Neuronal stem cell (in vitro differentiated cells): ENCODE measurements at regions not wholly inside any gene's neighbourhood (a gene's known extent, or its start where the extent isn't known, plus 50 kb on each side); places are given as distances from the start of the nearest gene placed in this dataset.
A peak's percentile ranks its signal among the peaks of the same experiment; 100 is the strongest.

Experiments
- DNase-seq: peaks from one replicate; pipeline ENCODE4 v3.0.0-alpha.2; 2013; ENCODE audit warnings: low spot score
- H2AFZ ChIP-seq: one replicate; pipeline ENCODE4 v1.6.1; 2013; ENCODE audit warnings: mild to moderate bottlenecking, low read length, inconsistent platforms
- H2AK5ac ChIP-seq: 2 replicates; pipeline ENCODE4 v1.6.1; 2013; ENCODE audit warnings: low read depth, mild to moderate bottlenecking, inconsistent platforms, low read length, moderate library complexity, mixed read lengths
- H2BK120ac ChIP-seq: 2 replicates; pipeline ENCODE4 v1.6.1; 2013; ENCODE audit warnings: low read depth, mild to moderate bottlenecking, inconsistent platforms, low read length, moderate library complexity, mixed read lengths
- H2BK12ac ChIP-seq: one replicate; pipeline ENCODE4 v1.6.1; 2013; ENCODE audit warnings: low read length, inconsistent platforms
- H2BK15ac ChIP-seq: 2 replicates; pipeline ENCODE4 v1.6.1; 2013; ENCODE audit warnings: mild to moderate bottlenecking, low read length, inconsistent platforms, mixed read lengths
- H2BK5ac ChIP-seq: one replicate; pipeline ENCODE4 v1.6.1; 2013; ENCODE audit warnings: inconsistent platforms, mild to moderate bottlenecking, low read length, moderate library complexity
- H3K14ac ChIP-seq: one replicate; pipeline ENCODE4 v1.6.1; 2013; ENCODE audit warnings: low read length, inconsistent platforms
- H3K18ac ChIP-seq: 2 replicates; pipeline ENCODE4 v1.6.1; 2013; ENCODE audit warnings: low read length, inconsistent platforms
- H3K23ac ChIP-seq: 2 replicates; pipeline ENCODE4 v1.6.1; 2013; ENCODE audit warnings: low read depth, mild to moderate bottlenecking, mixed read lengths, low read length, inconsistent platforms; ENCODE audit not compliant: poor library complexity
- H3K27ac ChIP-seq: replicated peaks from 3 replicates; pipeline ENCODE4 v1.5.1; 2013; ENCODE audit warnings: low read length, inconsistent platforms
- H3K27me3 ChIP-seq, 3 experiments: 2 replicates each; pipeline ENCODE4 v1.6.1; 2013; ENCODE audit warnings: low read length in 3 of 3, mild to moderate bottlenecking in 2 of 3, inconsistent platforms in 1 of 3, low read depth in 1 of 3, mixed read lengths in 1 of 3, moderate library complexity in 1 of 3; ENCODE audit not compliant: control insufficient read depth in 3 of 3, insufficient read depth in 3 of 3
- H3K36me3 ChIP-seq, 2 donors: replicated peaks in 1 of 2; 2 replicates each; pipeline ENCODE4 v1.6.1; 2013; ENCODE audit warnings: low read length in 2 of 2; ENCODE audit not compliant: control insufficient read depth in 2 of 2, insufficient read depth in 2 of 2
- H3K4ac ChIP-seq: 2 replicates; pipeline ENCODE4 v1.6.1; 2013; ENCODE audit warnings: inconsistent platforms, mild to moderate bottlenecking, low read length, moderate library complexity
- H3K4me1 ChIP-seq, 2 donors: 1 replicate in 1 of 2; 2 replicates in 1 of 2; pipeline ENCODE4 v1.6.1; 2013; ENCODE audit warnings: low read length in 2 of 2, low read depth in 1 of 2; ENCODE audit not compliant: control insufficient read depth in 2 of 2, insufficient read depth in 1 of 2
- H3K4me2 ChIP-seq: one replicate; pipeline ENCODE4 v1.6.1; 2013; ENCODE audit warnings: mild to moderate bottlenecking, low read length, inconsistent platforms; ENCODE audit not compliant: insufficient read depth, poor library complexity, severe bottlenecking
- H3K4me3 ChIP-seq, 2 donors: 2 replicates each; pipeline ENCODE4 v1.5.1; 2013; ENCODE audit warnings: low read length in 2 of 2, mild to moderate bottlenecking in 2 of 2, inconsistent platforms in 1 of 2, moderate library complexity in 1 of 2
- H3K79me1 ChIP-seq: one replicate; pipeline ENCODE4 v1.6.1; 2013; ENCODE audit warnings: low read depth, mild to moderate bottlenecking, inconsistent platforms, low read length, moderate library complexity
- H3K9ac ChIP-seq: one replicate; pipeline ENCODE4 v1.6.1; 2013; ENCODE audit warnings: mild to moderate bottlenecking, low read depth, low read length, inconsistent platforms; ENCODE audit not compliant: poor library complexity
- H3K9me3 ChIP-seq, 2 donors: replicated peaks in 1 of 2; 2 replicates each; pipeline versions ENCODE3 to v1.6.1; 2013; ENCODE audit warnings: low read length in 2 of 2, mild to moderate bottlenecking in 2 of 2, inconsistent platforms in 1 of 2, low read depth in 1 of 2, mixed read lengths in 1 of 2, moderate library complexity in 1 of 2; ENCODE audit not compliant: control insufficient read depth in 2 of 2, insufficient read depth in 1 of 2
- H4K8ac ChIP-seq: one replicate; pipeline ENCODE4 v1.6.1; 2013; ENCODE audit warnings: low read depth, mild to moderate bottlenecking, inconsistent platforms, low read length, moderate library complexity
- H4K91ac ChIP-seq: one replicate; pipeline ENCODE4 v1.6.1; 2013; ENCODE audit warnings: low read length, low read depth, mild to moderate bottlenecking, inconsistent platforms; ENCODE audit not compliant: poor library complexity
- WGBS, 2 donors: extraction: QIAGEN DNeasy Blood & Tissue Kit; methylation state at CpG; one replicate each; pipeline ENCODE4 v1.1.7; 2013; ENCODE audit warnings: missing lambda C conversion rate in 2 of 2, mixed read lengths in 1 of 2; ENCODE audit not compliant: insufficient read length in 2 of 2, insufficient replicate concordance in 1 of 2; ENCODE audit errors: extremely low coverage in 2 of 2; 5-methylcytosine and 5-hydroxymethylcytosine counted together

- Histone ChIP-seq H3K9ac (no peak overlapping the region), H2BK12ac (no peak overlapping the region)
- WGBS, 2 donors: no CpG with 5 or more reads among the region's 1 CpG
Observed at GRCh38 chr3:40968666-40969065, 230.6 kb upstream of the CTNNB1 start.

GRCh38 chr3:40969341-40969740, 230.0 kb upstream of the CTNNB1 start:
- no peak overlapping the region for H3K4ac ChIP-seq
- H3K14ac ChIP-seq: no peak overlapping the region
- no peaks in the 10 kb centered on the region for H3K9me3 ChIP-seq
- H3K27ac ChIP-seq: no peak overlapping the region
- H3K18ac ChIP-seq: no peak overlapping the region
- no peak overlapping the region for H3K4me3 ChIP-seq
- WGBS, 2 donors: no CpG with 5 or more reads among the region's 3 CpGs
- peaks cover 2 to 5% of the 10 kb centered on the region in 2 donors for H3K4me1 ChIP-seq
- no peak for DNase-seq
- H2AK5ac ChIP-seq: no peak overlapping the region
- no peak overlapping the region for H2BK15ac ChIP-seq
- no peak overlapping the region for H3K9ac ChIP-seq
- no peaks in the 10 kb centered on the region for H3K36me3 ChIP-seq
- H3K23ac ChIP-seq: no peak overlapping the region
- no peak overlapping the region for H4K8ac ChIP-seq
- H2AFZ ChIP-seq: no peak overlapping the region
- H2BK5ac ChIP-seq: no peak overlapping the region
- H2BK120ac ChIP-seq: no peak overlapping the region
- H4K91ac ChIP-seq: no peak overlapping the region
- no peak overlapping the region for H2BK12ac ChIP-seq
- no peaks in the 10 kb centered on the region for H3K27me3 ChIP-seq
- no peak overlapping the region for H3K4me2 ChIP-seq
- H3K79me1 ChIP-seq: no peaks in the 10 kb centered on the region

More at GRCh38 chr3:40968666-40969065, 230.6 kb upstream of the CTNNB1 start:
- no peak overlapping the region for H4K91ac ChIP-seq
- no peak overlapping the region for H2BK5ac ChIP-seq
- DNase-seq: no peak
- no peaks in the 10 kb centered on the region for H3K36me3 ChIP-seq
- no peak overlapping the region for H4K8ac ChIP-seq
- H3K4ac ChIP-seq: no peak overlapping the region
- H3K9me3 ChIP-seq: no peaks in the 10 kb centered on the region
- H3K4me3 ChIP-seq: peak overlapping the region in 1 of 2 donors; percentile 27
- H3K14ac ChIP-seq: no peak overlapping the region
- no peak overlapping the region for H3K4me2 ChIP-seq
- H2AK5ac ChIP-seq: no peak overlapping the region
- H3K23ac ChIP-seq: no peak overlapping the region
- no peak overlapping the region for H2BK15ac ChIP-seq
- H3K18ac ChIP-seq: no peak overlapping the region
- peaks cover 2 to 5% of the 10 kb centered on the region in 2 donors for H3K4me1 ChIP-seq
- no peaks in the 10 kb centered on the region for H3K27me3 ChIP-seq
- no peaks in the 10 kb centered on the region for H3K79me1 ChIP-seq
- no peak overlapping the region for H3K27ac ChIP-seq
- H2BK120ac ChIP-seq: no peak overlapping the region
- no peak overlapping the region for H2AFZ ChIP-seq

GRCh38 chr3:40969756-40970466, 229.4 kb upstream of the CTNNB1 start:
- Histone ChIP-seq H3K36me3 (no peaks in the 10 kb centered on the region), H3K4me1 (peaks cover 2 to 5% of the 10 kb centered on the region in 2 donors), H2BK12ac (no peak overlapping the region), H3K27me3 (no peaks in the 10 kb centered on the region), H3K18ac (no peak overlapping the region), H3K9me3 (no peaks in the 10 kb centered on the region), H2BK120ac (no peak overlapping the region), H2AFZ (no peak overlapping the region), H3K79me1 (no peaks in the 10 kb centered on the region), H2BK5ac (no peak overlapping the region), H3K23ac (no peak overlapping the region), H3K4ac (no peak overlapping the region), H4K91ac (no peak overlapping the region), H3K4me2 (no peak overlapping the region), H4K8ac (no peak overlapping the region), H2AK5ac (no peak overlapping the region), H3K27ac (no peak overlapping the region), H2BK15ac (no peak overlapping the region), H3K14ac (no peak overlapping the region), H3K4me3 (no peak overlapping the region), H3K9ac (no peak overlapping the region)
- no peak for DNase-seq
- WGBS, 2 donors: no CpG with 5 or more reads among the region's 3 CpGs

- Histone ChIP-seq H2BK15ac (no peak overlapping the region), H2AFZ (peak overlapping the region; percentile 28), H3K4me2 (no peak overlapping the region), H2AK5ac (no peak overlapping the region), H3K79me1 (no peaks in the 10 kb centered on the region), H3K23ac (no peak overlapping the region), H3K4me3 (no peak overlapping the region), H3K27me3 (no peaks in the 10 kb centered on the region), H3K9me3 (no peaks in the 10 kb centered on the region), H2BK5ac (no peak overlapping the region), H2BK12ac (no peak overlapping the region), H3K4me1 (peaks cover 4 to 5% of the 10 kb centered on the region in 2 donors), H3K18ac (no peak overlapping the region), H4K8ac (no peak overlapping the region), H2BK120ac (no peak overlapping the region), H3K36me3 (no peaks in the 10 kb centered on the region), H3K9ac (no peak overlapping the region), H3K4ac (no peak overlapping the region), H3K27ac (no peak overlapping the region), H4K91ac (no peak overlapping the region), H3K14ac (no peak overlapping the region)
- no CpG with 5 or more reads among the region's 10 CpGs for WGBS, 2 donors
- DNase-seq: no peak
Observed at GRCh38 chr3:40971191-40972168, 227.8 kb upstream of the CTNNB1 start.
